ENCODE measurements at regions not wholly inside any gene's neighbourhood (a gene's known extent, or its start where the extent isn't known, plus 50 kb on each side); places are given as distances from the start of the nearest gene placed in this dataset.
"Not testable (repeated sequence)": the region's sequence is repeated elsewhere in the genome, so short reads cannot be mapped to it uniquely, and the experiment has no call there.

GRCh38 chr3:185995352-185995751 is 57.5 kb upstream of the TRA2B start:
- ATAC-seq (peak; percentile 36), DNase-seq (ENCODE audit: low spot score) (no peak)
- intact Hi-C loops (cut with DNase I) = no loop called here

GRCh38 chr3:185992831-185993374 is 55.1 kb upstream of the TRA2B start:
- ATAC-seq (peak; percentile 94), DNase-seq (ENCODE audit: low spot score) (peak; percentile 58)
- intact Hi-C loops (cut with DNase I) = no loop called here

- DNase-seq (ENCODE audit: low spot score); intact Hi-C loops (cut with DNase I); ATAC-seq: not testable (repeated sequence)
These were observed 53.2 kb upstream of the TRA2B start for GRCh38 chr3:185990995-185991394.

GRCh38 chr3:185989511-185989910 is 51.7 kb upstream of the TRA2B start:
- intact Hi-C loops (cut with DNase I) = loop anchor here (10.0 kb wide), 1 partner anchor 285 kb away; no protein-coding TSS in a partner anchor
- no peak for DNase-seq (ENCODE audit: low spot score)
- ATAC-seq = no peak

GRCh38 chr3:185988816-185989175 is 51.0 kb upstream of the TRA2B start:
- ATAC-seq (no peak), DNase-seq (ENCODE audit: low spot score) (no peak)
- intact Hi-C loops (cut with DNase I) = loop anchor here (10.0 kb wide), 1 partner anchor 286 kb away; no protein-coding TSS in a partner anchor

- no peak for DNase-seq (ENCODE audit: low spot score)
- intact Hi-C loops (cut with DNase I) = loop anchor here (10.0 kb wide), 1 partner anchor 287 kb away; no protein-coding TSS in a partner anchor
- no peak for ATAC-seq
These were observed 50.4 kb upstream of the TRA2B start for GRCh38 chr3:185988080-185988815.

Measured in sciatic nerve (tissue), 2 donors.